ENCODE measurements at regions not wholly inside any gene's neighbourhood (a gene's known extent, or its start where the extent isn't known, plus 50 kb on each side); places are given as distances from the start of the nearest gene placed in this dataset.

GRCh38 chr1:218995091-218995665 lies 178.5 kb upstream of the LYPLAL1 start:
- H2AFZ ChIP-seq (ENCODE audit: low read depth, low read length): no peak overlapping the region
- no peaks in the 10 kb centered on the region for H3K4me1 ChIP-seq (ENCODE audit: control insufficient read depth, insufficient read depth, low read depth, low read length)
- H3K14ac ChIP-seq (ENCODE audit: low read length in 2 of 2): no peak overlapping the region
- no peaks in the 10 kb centered on the region for H3K36me3 ChIP-seq (ENCODE audit: control insufficient read depth in 1 of 2, insufficient read depth in 2 of 2, low read depth in 1 of 2, low read length in 2 of 2)
- no peaks in the 10 kb centered on the region for H3K27me3 ChIP-seq (ENCODE audit: control insufficient read depth in 1 of 2, insufficient read depth in 1 of 2, low read length in 2 of 2)
- H4K91ac ChIP-seq (ENCODE audit: low read length): no peak overlapping the region
- H3K79me1 ChIP-seq (replicated peaks; ENCODE audit: low read length, poor library complexity, severe bottlenecking): no peaks in the 10 kb centered on the region
- no peak overlapping the region for H3K23ac ChIP-seq (ENCODE audit: low read length in 2 of 2)
- no peak overlapping the region for H4K8ac ChIP-seq (ENCODE audit: low read length)
- H2BK15ac ChIP-seq (ENCODE audit: low read depth, poor library complexity, severe bottlenecking): no peak overlapping the region
- H3K9me3 ChIP-seq (ENCODE audit: control insufficient read depth, low read length): no peaks in the 10 kb centered on the region
- no peak for DNase-seq
- no peak overlapping the region for H3K27ac ChIP-seq (ENCODE audit: low read length, poor library complexity, severe bottlenecking)
- H2BK120ac ChIP-seq (ENCODE audit: low read depth, low read length): no peak overlapping the region
- no peak overlapping the region for H2AK5ac ChIP-seq (ENCODE audit: low read length, severe bottlenecking)
- H3K4me2 ChIP-seq (ENCODE audit: low read length, poor library complexity, severe bottlenecking): no peak overlapping the region
- WGBS: 86% methylated on average over 2 of the region's 3 CpGs
- no peak overlapping the region for H2BK12ac ChIP-seq (ENCODE audit: low read length in 2 of 2)
- H2BK5ac ChIP-seq (ENCODE audit: low read depth, low read length, poor library complexity, severe bottlenecking): no peak overlapping the region
- H3K18ac ChIP-seq (ENCODE audit: low read depth in 1 of 2, low read length in 2 of 2): no peak overlapping the region
- H3K4me3 ChIP-seq (ENCODE audit: insufficient read depth in 1 of 2, low read depth in 1 of 2, low read length in 2 of 2): no peak overlapping the region
- H3K9ac ChIP-seq (ENCODE audit: low read length): no peak overlapping the region
- no peak overlapping the region for H3K4ac ChIP-seq (ENCODE audit: low read depth in 1 of 2, low read length in 2 of 2)

- Histone ChIP-seq H3K23ac (ENCODE audit: low read length in 2 of 2) (no peak overlapping the region), H3K27me3 (ENCODE audit: control insufficient read depth in 1 of 2, insufficient read depth in 1 of 2, low read length in 2 of 2) (no peaks in the 10 kb centered on the region), H3K4me3 (ENCODE audit: insufficient read depth in 1 of 2, low read depth in 1 of 2, low read length in 2 of 2) (no peak overlapping the region), H3K4me2 (ENCODE audit: low read length, poor library complexity, severe bottlenecking) (no peak overlapping the region), H3K4me1 (ENCODE audit: control insufficient read depth, insufficient read depth, low read depth, low read length) (no peaks in the 10 kb centered on the region), H4K8ac (ENCODE audit: low read length) (no peak overlapping the region), H3K4ac (ENCODE audit: low read depth in 1 of 2, low read length in 2 of 2) (no peak overlapping the region), H3K9me3 (ENCODE audit: control insufficient read depth, low read length) (no peaks in the 10 kb centered on the region), H2BK15ac (ENCODE audit: low read depth, poor library complexity, severe bottlenecking) (no peak overlapping the region), H2AFZ (ENCODE audit: low read depth, low read length) (no peak overlapping the region), H2BK12ac (ENCODE audit: low read length in 2 of 2) (no peak overlapping the region), H3K14ac (ENCODE audit: low read length in 2 of 2) (no peak overlapping the region), H3K36me3 (ENCODE audit: control insufficient read depth in 1 of 2, insufficient read depth in 2 of 2, low read depth in 1 of 2, low read length in 2 of 2) (no peaks in the 10 kb centered on the region), H2BK5ac (ENCODE audit: low read depth, low read length, poor library complexity, severe bottlenecking) (no peak overlapping the region), H3K18ac (ENCODE audit: low read depth in 1 of 2, low read length in 2 of 2) (no peak overlapping the region), H2AK5ac (ENCODE audit: low read length, severe bottlenecking) (no peak overlapping the region), H3K9ac (ENCODE audit: low read length) (no peak overlapping the region), H3K79me1 (replicated peaks; ENCODE audit: low read length, poor library complexity, severe bottlenecking) (no peaks in the 10 kb centered on the region), H2BK120ac (ENCODE audit: low read depth, low read length) (no peak overlapping the region), H4K91ac (ENCODE audit: low read length) (no peak overlapping the region), H3K27ac (ENCODE audit: low read length, poor library complexity, severe bottlenecking) (no peak overlapping the region)
- DNase-seq: no peak
These were observed 177.3 kb upstream of the LYPLAL1 start for GRCh38 chr1:218996362-218996761.

- Histone ChIP-seq H3K23ac (ENCODE audit: low read length in 2 of 2) (no peak overlapping the region), H3K27ac (ENCODE audit: low read length, poor library complexity, severe bottlenecking) (no peak overlapping the region), H2BK120ac (ENCODE audit: low read depth, low read length) (no peak overlapping the region), H3K14ac (ENCODE audit: low read length in 2 of 2) (no peak overlapping the region), H3K18ac (ENCODE audit: low read depth in 1 of 2, low read length in 2 of 2) (no peak overlapping the region), H4K8ac (ENCODE audit: low read length) (no peak overlapping the region), H2BK15ac (ENCODE audit: low read depth, poor library complexity, severe bottlenecking) (no peak overlapping the region), H2AK5ac (ENCODE audit: low read length, severe bottlenecking) (no peak overlapping the region), H3K4me1 (ENCODE audit: control insufficient read depth, insufficient read depth, low read depth, low read length) (no peaks in the 10 kb centered on the region), H4K91ac (ENCODE audit: low read length) (no peak overlapping the region), H2AFZ (ENCODE audit: low read depth, low read length) (no peak overlapping the region), H3K4ac (ENCODE audit: low read depth in 1 of 2, low read length in 2 of 2) (no peak overlapping the region), H3K4me2 (ENCODE audit: low read length, poor library complexity, severe bottlenecking) (no peak overlapping the region), H3K36me3 (ENCODE audit: control insufficient read depth in 1 of 2, insufficient read depth in 2 of 2, low read depth in 1 of 2, low read length in 2 of 2) (no peaks in the 10 kb centered on the region), H3K79me1 (replicated peaks; ENCODE audit: low read length, poor library complexity, severe bottlenecking) (no peaks in the 10 kb centered on the region), H3K9ac (ENCODE audit: low read length) (no peak overlapping the region), H3K4me3 (ENCODE audit: insufficient read depth in 1 of 2, low read depth in 1 of 2, low read length in 2 of 2) (no peak overlapping the region), H2BK5ac (ENCODE audit: low read depth, low read length, poor library complexity, severe bottlenecking) (no peak overlapping the region), H2BK12ac (ENCODE audit: low read length in 2 of 2) (no peak overlapping the region), H3K9me3 (ENCODE audit: control insufficient read depth, low read length) (peaks cover 10% of the 10 kb centered on the region), H3K27me3 (ENCODE audit: control insufficient read depth in 1 of 2, insufficient read depth in 1 of 2, low read length in 2 of 2) (no peaks in the 10 kb centered on the region)
- DNase-seq: no peak
- no CpG with 5 or more reads among the region's 1 CpG for WGBS
These were observed 173.7 kb upstream of the LYPLAL1 start for GRCh38 chr1:219000005-219000404.

GRCh38 chr1:219000631-219001030 lies 173.0 kb upstream of the LYPLAL1 start:
- Histone ChIP-seq H3K4me2 (ENCODE audit: low read length, poor library complexity, severe bottlenecking) (no peak overlapping the region), H2AK5ac (ENCODE audit: low read length, severe bottlenecking) (no peak overlapping the region), H2BK5ac (ENCODE audit: low read depth, low read length, poor library complexity, severe bottlenecking) (no peak overlapping the region), H3K4me1 (ENCODE audit: control insufficient read depth, insufficient read depth, low read depth, low read length) (no peaks in the 10 kb centered on the region), H2AFZ (ENCODE audit: low read depth, low read length) (no peak overlapping the region), H3K18ac (ENCODE audit: low read depth in 1 of 2, low read length in 2 of 2) (no peak overlapping the region), H2BK120ac (ENCODE audit: low read depth, low read length) (no peak overlapping the region), H3K79me1 (replicated peaks; ENCODE audit: low read length, poor library complexity, severe bottlenecking) (no peaks in the 10 kb centered on the region), H4K8ac (ENCODE audit: low read length) (no peak overlapping the region), H3K9ac (ENCODE audit: low read length) (no peak overlapping the region), H3K23ac (ENCODE audit: low read length in 2 of 2) (no peak overlapping the region), H3K4ac (ENCODE audit: low read depth in 1 of 2, low read length in 2 of 2) (no peak overlapping the region), H3K14ac (ENCODE audit: low read length in 2 of 2) (no peak overlapping the region), H2BK12ac (ENCODE audit: low read length in 2 of 2) (no peak overlapping the region), H3K4me3 (ENCODE audit: insufficient read depth in 1 of 2, low read depth in 1 of 2, low read length in 2 of 2) (no peak overlapping the region), H3K36me3 (ENCODE audit: control insufficient read depth in 1 of 2, insufficient read depth in 2 of 2, low read depth in 1 of 2, low read length in 2 of 2) (no peaks in the 10 kb centered on the region), H3K27ac (ENCODE audit: low read length, poor library complexity, severe bottlenecking) (no peak overlapping the region), H3K27me3 (ENCODE audit: control insufficient read depth in 1 of 2, insufficient read depth in 1 of 2, low read length in 2 of 2) (no peaks in the 10 kb centered on the region), H3K9me3 (ENCODE audit: control insufficient read depth, low read length) (peaks cover 16% of the 10 kb centered on the region), H4K91ac (ENCODE audit: low read length) (no peak overlapping the region), H2BK15ac (ENCODE audit: low read depth, poor library complexity, severe bottlenecking) (no peak overlapping the region)
- no peak for DNase-seq
- no CpG with 5 or more reads among the region's 1 CpG for WGBS

Data from mesenchymal stem cell (in vitro differentiated cells and primary cell).